NB4 (cell line): ENCODE measurements at regions not wholly inside any gene's neighbourhood (a gene's known extent, or its start where the extent isn't known, plus 50 kb on each side); places are given as distances from the start of the nearest gene placed in this dataset.

Experiments
- MYC ChIP-seq: IDR thresholded peaks from 2 replicates; pipeline ENCODE4 v1.6.1; 2011; ENCODE audit warnings: low read depth, low read length
- POLR2A ChIP-seq: IDR thresholded peaks from 2 replicates; pipeline ENCODE4 v1.6.1; 2011; ENCODE audit warnings: mild to moderate bottlenecking; ENCODE audit not compliant: insufficient read length; ENCODE audit errors: extremely low read depth
- TF ChIP-seq, protein P1 (sequence below): IDR thresholded peaks from one replicate; pipeline ENCODE4 v1.5.1; 2012; ENCODE audit warnings: low read depth, low read length
- TF ChIP-seq, protein P2 (sequence below): IDR thresholded peaks from 2 replicates; pipeline ENCODE4 v1.6.1; 2011; ENCODE audit warnings: low read depth, low read length

DNA sequence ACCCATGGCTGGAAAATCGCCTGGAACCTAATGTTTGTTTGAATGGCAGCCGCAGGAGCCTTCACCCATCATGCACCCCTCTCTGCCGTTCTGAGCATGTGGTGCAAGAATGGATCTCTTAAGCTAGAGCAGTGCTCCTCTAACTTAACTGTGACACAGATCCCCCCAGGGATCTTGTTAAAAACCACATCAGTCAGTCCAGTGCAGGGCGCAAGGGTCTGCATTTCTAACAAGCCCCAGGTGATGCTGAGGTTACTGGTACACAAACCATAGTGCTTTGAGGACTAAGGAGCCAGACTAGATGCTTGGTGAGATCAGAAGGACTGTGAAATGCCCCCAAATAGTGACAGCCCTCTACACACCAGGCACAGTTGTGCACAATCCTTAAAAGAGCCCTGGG lies 87.1 kb upstream of the KCTD1 start:
- no peak for TF ChIP-seq POLR2A
- TF ChIP-seq, protein P1, sequence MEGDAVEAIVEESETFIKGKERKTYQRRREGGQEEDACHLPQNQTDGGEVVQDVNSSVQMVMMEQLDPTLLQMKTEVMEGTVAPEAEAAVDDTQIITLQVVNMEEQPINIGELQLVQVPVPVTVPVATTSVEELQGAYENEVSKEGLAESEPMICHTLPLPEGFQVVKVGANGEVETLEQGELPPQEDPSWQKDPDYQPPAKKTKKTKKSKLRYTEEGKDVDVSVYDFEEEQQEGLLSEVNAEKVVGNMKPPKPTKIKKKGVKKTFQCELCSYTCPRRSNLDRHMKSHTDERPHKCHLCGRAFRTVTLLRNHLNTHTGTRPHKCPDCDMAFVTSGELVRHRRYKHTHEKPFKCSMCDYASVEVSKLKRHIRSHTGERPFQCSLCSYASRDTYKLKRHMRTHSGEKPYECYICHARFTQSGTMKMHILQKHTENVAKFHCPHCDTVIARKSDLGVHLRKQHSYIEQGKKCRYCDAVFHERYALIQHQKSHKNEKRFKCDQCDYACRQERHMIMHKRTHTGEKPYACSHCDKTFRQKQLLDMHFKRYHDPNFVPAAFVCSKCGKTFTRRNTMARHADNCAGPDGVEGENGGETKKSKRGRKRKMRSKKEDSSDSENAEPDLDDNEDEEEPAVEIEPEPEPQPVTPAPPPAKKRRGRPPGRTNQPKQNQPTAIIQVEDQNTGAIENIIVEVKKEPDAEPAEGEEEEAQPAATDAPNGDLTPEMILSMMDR: no peak
- TF ChIP-seq, protein P2, sequence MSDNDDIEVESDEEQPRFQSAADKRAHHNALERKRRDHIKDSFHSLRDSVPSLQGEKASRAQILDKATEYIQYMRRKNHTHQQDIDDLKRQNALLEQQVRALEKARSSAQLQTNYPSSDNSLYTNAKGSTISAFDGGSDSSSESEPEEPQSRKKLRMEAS: no peak
- no peak for TF ChIP-seq MYC
